GM18508 (cell line): ENCODE measurements at regions not wholly inside any gene's neighbourhood (a gene's known extent, or its start where the extent isn't known, plus 50 kb on each side); places are given as distances from the start of the nearest gene placed in this dataset.
"Not testable (repeated sequence)": the region's sequence is repeated elsewhere in the genome, so short reads cannot be mapped to it uniquely, and the experiment has no call there.

Source experiments
- ATAC-seq: cut with Tn5 transposase; IDR thresholded peaks from one replicate; pipeline ENCODE4 v1.9.1; 2021; ENCODE audit warnings: moderate number of reproducible peaks; ENCODE audit not compliant: insufficient read depth, unreplicated experiment

- no peak for ATAC-seq
Measured at GRCh38 chr17:31798205-31798724, 60.8 kb downstream of the COPRS start.

GRCh38 chr17:31795941-31796340, 63.1 kb downstream of the COPRS start:
- ATAC-seq = not testable (repeated sequence)

DNA sequence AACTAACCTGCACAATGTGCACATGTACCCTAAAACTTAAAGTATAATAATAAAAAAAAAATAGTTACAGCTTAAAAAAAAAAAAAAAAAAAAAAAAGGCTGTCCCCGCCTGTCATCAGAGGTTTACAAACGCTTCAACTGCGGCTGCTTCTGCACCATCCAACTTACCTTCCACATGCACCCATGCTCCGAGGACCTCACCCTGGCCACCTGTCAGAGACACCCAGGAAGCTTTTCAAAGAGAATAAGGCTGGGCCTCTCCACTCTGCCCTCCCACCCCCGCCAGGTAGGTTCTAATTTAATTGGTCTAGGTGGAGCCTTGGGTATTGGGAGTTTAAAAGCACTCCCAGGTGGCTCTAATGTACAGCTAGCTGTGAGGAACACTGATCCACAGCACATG, 64.9 kb downstream of the COPRS start:
- no peak for ATAC-seq

DNA sequence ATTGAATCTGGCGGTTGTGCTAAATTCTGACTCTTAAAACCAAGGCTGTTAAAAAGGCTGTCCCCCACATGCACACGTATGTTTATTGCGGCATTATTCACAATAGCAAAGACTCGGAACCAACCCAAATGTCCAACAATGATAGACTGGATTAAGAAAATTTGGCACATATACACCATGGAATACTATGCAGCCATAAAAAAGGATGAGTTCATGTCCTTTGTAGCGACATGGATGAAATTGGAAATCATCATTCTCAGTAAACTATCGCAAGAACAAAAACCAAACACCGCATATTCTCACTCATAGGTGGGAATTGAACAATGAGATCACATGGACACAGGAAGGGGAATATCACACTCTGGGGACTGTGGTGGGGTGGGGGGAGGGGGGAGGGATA, 65.4 kb downstream of the COPRS start:
- not testable (repeated sequence) for ATAC-seq

DNA sequence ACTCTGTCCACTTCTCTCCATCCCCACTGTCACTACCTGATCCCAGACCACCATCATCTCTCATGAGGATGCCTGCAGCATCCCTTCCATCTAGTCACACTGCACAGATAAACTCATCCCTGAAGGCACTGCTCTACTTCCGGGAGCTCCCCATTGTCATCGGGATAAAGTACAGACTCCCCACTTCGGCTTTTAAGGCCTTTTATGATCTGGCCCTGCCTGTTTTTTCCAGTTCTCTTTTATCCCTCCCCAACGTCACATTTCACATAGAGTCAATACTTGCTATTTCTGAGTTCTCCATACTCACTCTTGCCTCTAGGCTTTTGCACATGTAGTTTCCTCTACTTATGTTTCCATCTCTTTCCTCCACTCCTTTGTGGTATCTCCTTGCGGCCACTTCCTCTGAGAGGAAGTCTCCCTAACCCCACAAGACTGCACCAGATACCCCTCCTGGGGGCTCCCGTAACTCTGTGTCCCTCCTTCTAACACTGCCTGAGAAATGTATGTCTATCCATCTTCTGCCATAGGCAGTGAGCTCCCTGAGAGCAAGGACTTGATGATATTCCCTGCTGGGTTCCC, 66.9 kb downstream of the COPRS start:
- no peak for ATAC-seq

GRCh38 chr17:31789707-31790505, 69.1 kb downstream of the COPRS start:
- no peak for ATAC-seq

DNA sequence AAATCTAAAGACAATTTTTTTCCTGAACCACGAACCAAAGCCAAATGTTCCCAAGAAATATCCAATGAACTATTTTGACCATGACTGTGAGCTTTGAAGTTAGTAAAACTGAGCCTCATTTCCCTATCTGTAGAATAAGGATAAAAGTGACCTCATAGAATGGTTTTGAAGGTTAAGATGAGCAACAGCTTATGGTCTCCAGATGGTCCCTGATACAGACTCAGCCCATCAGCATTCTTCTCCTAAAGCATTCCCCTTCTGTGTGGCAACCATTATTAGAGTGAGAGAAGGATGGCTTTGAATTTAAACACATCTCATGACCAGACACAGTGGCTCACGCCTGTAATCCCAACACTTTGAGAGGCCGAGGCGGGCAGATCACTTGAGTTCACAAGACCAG, 70.1 kb downstream of the COPRS start:
- no peak for ATAC-seq

GRCh38 chr17:31788571-31788946, 70.5 kb downstream of the COPRS start:
- ATAC-seq = no peak

DNA sequence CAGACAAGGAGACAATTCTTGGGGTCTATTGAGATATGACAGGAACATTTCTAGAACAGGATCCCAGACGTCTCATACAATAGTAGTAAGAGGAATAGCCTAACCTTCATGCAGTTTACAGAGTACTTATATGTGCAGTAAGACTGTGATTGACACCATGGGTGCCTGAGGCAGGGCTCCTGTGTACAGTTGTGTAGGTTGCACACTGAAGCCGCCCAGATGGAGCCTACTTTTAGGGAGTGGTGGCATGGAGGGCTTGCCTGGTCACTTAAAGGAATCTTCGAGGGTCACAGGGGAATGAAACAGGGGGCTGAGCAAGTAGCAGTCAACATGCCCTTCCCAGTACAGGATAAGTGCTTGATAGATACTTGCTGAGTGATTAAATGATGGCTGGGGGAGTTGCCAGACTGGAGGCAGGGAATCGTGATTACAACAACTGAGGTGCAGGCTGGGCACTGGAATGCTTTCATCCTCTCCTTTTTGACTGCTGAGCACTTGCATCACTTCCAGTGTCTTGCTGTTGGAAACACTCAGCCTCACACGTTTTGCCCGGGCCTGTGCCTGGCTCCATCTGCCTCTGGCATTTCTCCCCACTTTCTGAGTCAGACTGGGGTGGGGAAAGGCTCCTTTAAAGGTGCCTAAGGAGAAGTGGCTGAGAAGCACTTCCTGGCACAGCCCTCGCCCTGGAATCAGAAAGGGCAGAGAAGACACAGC, 71.0 kb downstream of the COPRS start:
- no peak for ATAC-seq

DNA sequence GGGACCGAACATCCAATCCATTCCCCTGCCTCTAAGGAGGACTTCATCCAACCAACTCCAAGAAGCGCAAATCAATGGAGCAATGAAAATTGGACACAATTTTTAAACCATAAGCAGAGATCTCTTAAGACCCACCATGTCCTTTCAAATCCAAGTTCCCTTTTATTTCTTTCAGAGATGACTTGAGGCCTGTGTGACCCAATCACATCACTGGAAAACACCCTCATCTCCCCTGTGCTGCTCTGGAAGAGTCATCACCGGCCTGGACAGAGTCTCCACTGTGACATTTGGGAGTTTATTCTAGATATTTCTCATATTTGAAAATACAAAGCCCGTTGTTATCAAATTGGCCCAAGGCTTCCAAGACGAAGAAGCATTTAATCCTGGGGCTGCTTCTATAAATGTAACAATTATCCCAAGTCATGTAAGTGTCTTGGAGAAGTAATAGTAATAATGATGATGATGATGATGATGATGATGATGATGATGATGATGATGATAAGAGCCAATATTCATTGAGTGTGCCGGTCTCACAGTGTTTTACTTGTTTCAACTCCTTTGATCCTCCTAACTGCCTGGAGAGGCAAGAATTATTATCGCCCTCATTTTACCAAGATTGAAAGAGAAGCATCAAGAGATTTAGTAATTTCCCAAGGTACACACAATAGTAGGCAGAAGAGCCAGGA, 72.1 kb downstream of the COPRS start:
- no peak for ATAC-seq

GRCh38 chr17:31780483-31780882, 78.6 kb downstream of the COPRS start:
- no peak for ATAC-seq

- no peak for ATAC-seq
Measured at GRCh38 chr17:31778523-31778922, 80.5 kb downstream of the COPRS start.

DNA sequence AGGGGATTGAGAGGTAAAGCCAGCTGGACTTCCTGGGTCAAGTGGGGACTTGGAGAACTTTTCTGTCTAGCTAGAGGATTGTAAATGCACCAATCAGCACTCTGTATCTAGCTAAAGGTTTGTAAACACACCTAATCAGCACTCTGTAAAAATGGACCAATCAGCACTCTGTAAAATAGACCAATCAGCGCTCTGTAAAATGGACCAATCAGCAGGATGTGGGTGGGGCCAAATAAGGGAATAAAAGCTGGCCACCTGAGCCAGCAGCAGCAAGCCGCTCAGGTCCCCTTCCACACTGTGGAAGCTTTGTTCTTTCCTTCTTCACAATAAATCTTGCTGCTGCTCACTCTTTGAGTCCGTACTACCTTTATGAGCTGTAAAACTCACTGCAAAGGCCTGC, 87.7 kb downstream of the COPRS start:
- ATAC-seq = not testable (repeated sequence)

DNA sequence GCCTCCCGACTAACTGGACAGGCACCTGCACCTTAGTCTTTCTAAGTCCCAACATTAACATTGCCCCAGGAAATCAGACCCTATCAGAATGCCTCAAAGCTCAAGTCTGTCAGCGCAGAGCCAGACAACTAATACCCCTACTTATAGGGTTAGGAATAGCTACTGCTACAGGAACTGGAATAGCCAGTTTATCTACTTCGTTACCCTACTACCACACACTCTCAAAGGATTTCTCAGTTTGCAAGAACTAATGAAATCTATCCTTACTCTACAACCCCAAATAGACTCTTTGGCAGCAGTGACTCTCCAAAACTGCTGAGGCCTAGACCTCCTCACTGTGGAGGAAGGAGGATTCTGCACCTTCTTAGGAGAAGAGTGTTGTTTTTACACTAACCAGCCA, 88.5 kb downstream of the COPRS start:
- not testable (repeated sequence) for ATAC-seq

- ATAC-seq = not testable (repeated sequence)
Measured at GRCh38 chr17:31761836-31762510, 97.1 kb downstream of the COPRS start.

DNA sequence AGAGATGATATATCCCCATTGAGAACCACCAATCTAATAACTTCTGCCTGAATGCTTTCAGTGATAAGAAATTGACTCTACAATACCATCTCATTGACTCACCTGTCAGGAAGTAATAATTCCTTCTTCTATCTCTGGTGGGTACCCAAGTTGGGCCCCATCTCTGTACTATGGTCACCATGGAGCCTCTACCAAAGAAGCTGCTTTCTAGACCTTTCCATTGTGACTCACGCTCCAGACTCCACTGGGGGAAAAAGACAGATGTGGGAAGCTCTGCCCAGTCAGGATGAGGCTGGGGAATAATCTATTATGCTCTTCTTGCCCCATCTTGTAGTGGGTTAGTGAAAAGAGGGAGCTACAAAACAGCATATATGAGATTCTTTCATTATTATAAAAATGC, 100.4 kb downstream of the COPRS start:
- ATAC-seq = no peak

DNA sequence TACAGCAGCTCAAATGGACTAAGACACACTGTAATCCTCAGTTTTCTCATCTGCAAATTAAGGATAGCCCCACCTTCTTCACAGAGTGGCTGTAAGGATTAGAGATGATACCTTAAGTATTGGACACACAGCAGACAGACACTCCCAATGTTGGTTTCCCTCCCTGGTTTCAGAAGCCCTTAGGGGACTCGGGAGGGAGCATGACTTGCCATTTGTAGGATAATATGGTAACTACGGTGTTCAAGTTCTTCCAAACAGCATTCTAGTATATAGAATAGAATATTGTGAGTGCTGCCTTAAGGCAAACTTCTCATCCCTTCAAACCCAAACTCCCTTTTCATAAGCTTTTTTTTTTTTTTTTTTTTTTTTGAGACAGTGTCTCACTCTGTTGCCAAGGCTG, 101.9 kb downstream of the COPRS start:
- ATAC-seq = no peak

GRCh38 chr17:31754239-31754945, 104.7 kb downstream of the COPRS start:
- ATAC-seq = no peak

DNA sequence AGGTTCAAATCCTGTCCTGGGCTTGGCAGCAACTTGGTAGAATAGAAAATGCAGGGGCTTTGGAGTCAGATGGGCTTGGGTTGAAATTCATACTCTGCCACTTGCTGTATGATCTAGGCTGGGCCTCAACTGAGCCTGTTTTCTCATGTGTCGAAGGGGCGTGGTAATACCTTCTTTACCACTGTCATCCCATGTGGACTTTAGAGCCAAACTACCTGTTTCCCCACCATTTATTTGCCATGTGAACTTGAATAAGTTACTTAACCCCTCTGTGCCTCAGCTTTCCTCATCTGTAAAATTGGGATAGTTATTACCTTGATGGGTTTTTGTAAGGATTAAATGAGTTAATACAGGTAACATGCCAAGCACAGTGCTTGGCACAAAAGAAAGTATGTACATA, 106.0 kb downstream of the COPRS start:
- no peak for ATAC-seq

- no peak for ATAC-seq
Measured at GRCh38 chr17:31752584-31752983, 106.5 kb downstream of the COPRS start.
